GM23338 (cell line): ENCODE measurements at regions not wholly inside any gene's neighbourhood (a gene's known extent, or its start where the extent isn't known, plus 50 kb on each side); places are given as distances from the start of the nearest gene placed in this dataset.

ENCODE experiments used
- CREB1 ChIP-seq: fragments of 250-450 bp; sonication (Bioruptor Pico); IDR thresholded peaks from 2 replicates; pipeline ENCODE4 v1.5.0; 2020; ENCODE audit warnings: low read depth, mild to moderate bottlenecking, moderate library complexity
- EZH2 ChIP-seq: fragments of 200-600 bp; sonication (generic); IDR thresholded peaks from one replicate; pipeline ENCODE4 v1.8.0; 2017; ENCODE audit warnings: antibody characterized with exemption, mild to moderate bottlenecking, low read depth; ENCODE audit not compliant: unreplicated experiment
- EZH2phosphoT487 ChIP-seq: fragments of 200-600 bp; sonication (generic); IDR thresholded peaks from one replicate; pipeline ENCODE4 v1.8.1; 2018; ENCODE audit warnings: antibody characterized with exemption; ENCODE audit not compliant: unreplicated experiment
- JUNB ChIP-seq: IDR thresholded peaks from one replicate; pipeline ENCODE4 v1.6.1; 2016; ENCODE audit warnings: antibody characterized with exemption; ENCODE audit not compliant: unreplicated experiment
- POLR2AphosphoS5 ChIP-seq: IDR thresholded peaks from 2 replicates; pipeline ENCODE4 v1.6.1; 2016; ENCODE audit warnings: antibody characterized with exemption, low read depth
- REST ChIP-seq: IDR thresholded peaks from one replicate; pipeline ENCODE4 v1.6.1; 2018; ENCODE audit warnings: antibody characterized with exemption; ENCODE audit not compliant: unreplicated experiment
- STAT1 ChIP-seq: IDR thresholded peaks from one replicate; pipeline ENCODE4 v1.6.1; 2016; ENCODE audit warnings: antibody characterized with exemption; ENCODE audit not compliant: unreplicated experiment
- TF ChIP-seq, protein P1 (sequence below), 2 experiments: fragments of 200-600 bp in 1 of 2; sonication (generic) in 1 of 2; conservative IDR thresholded peaks; 2 replicates each; pipeline versions ENCODE4 v1.5.1 to v1.6.1; 2016 to 2017; ENCODE audit warnings: antibody characterized with exemption in 2 of 2, low read depth in 2 of 2, mild to moderate bottlenecking in 2 of 2, moderate library complexity in 1 of 2

DNA sequence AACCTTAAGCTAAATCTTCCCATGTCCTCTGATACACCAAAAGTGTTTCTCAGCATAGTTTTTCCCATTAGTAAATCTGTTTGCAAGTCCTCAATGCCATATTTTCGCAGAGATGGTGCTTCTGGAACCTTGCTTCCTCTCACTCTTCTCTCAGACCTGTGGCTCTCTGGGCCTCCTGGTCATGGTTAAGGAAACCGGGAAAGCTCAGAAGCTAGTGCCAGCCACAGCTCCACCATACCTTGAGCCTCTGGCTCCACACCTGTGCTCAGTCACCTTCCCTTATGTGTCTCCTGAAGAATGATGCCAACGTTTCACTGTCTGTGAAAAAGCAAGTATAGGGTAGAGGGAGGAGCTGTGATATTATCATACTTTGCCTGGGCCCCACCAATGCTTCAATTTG lies 149.6 kb downstream of the CYP26A1 start:
- TF ChIP-seq, protein P1, sequence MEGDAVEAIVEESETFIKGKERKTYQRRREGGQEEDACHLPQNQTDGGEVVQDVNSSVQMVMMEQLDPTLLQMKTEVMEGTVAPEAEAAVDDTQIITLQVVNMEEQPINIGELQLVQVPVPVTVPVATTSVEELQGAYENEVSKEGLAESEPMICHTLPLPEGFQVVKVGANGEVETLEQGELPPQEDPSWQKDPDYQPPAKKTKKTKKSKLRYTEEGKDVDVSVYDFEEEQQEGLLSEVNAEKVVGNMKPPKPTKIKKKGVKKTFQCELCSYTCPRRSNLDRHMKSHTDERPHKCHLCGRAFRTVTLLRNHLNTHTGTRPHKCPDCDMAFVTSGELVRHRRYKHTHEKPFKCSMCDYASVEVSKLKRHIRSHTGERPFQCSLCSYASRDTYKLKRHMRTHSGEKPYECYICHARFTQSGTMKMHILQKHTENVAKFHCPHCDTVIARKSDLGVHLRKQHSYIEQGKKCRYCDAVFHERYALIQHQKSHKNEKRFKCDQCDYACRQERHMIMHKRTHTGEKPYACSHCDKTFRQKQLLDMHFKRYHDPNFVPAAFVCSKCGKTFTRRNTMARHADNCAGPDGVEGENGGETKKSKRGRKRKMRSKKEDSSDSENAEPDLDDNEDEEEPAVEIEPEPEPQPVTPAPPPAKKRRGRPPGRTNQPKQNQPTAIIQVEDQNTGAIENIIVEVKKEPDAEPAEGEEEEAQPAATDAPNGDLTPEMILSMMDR (conservative IDR thresholded peaks at IDR 0.05; ENCODE audit: low read depth in 2 of 2): no peak
- no peak for TF ChIP-seq EZH2
- no peak for TF ChIP-seq EZH2phosphoT487
- TF ChIP-seq REST: no peak
- no peak for TF ChIP-seq POLR2AphosphoS5
- TF ChIP-seq JUNB: no peak
- no peak for TF ChIP-seq CREB1
- no peak for TF ChIP-seq STAT1
